HCT116 (cell line): ENCODE measurements at regions not wholly inside any gene's neighbourhood (a gene's known extent, or its start where the extent isn't known, plus 50 kb on each side); places are given as distances from the start of the nearest gene placed in this dataset.

Source experiments
- ATAC-seq: fragments of 200-7000 bp; cut with Tn5 transposase; 2 replicates; pipeline ENCODE4 v1.9.1; 2020; ENCODE audit warnings: mild to moderate bottlenecking, moderate library complexity
- BruUV-seq: library from RNA; stranded (reverse); fragments of 400-500 nt; replicated peaks from 2 replicates; lab custom pipeline; 2021; lab: Mats Ljungman, UMichigan
- CTCF ChIA-PET: fragments of 300-600 bp; sonication (Branson Sonifier 250); formaldehyde crosslinking; loops from one replicate; lab custom pipeline; 2021; ENCODE audit warnings: antibody characterized with exemption; lab: Charles Lee
- POLR2A ChIA-PET: fragments of 300-600, 350-600 bp; sonication (Branson Sonifier 250); formaldehyde crosslinking; loops from one replicate; lab custom pipeline; 2021; ENCODE audit warnings: antibody characterized with exemption; lab: Charles Lee
- RAD21 ChIA-PET, 2 experiments: fragments of 300-600 bp; sonication (Branson Sonifier 250); formaldehyde crosslinking; loops; one replicate each; lab custom pipeline; 2023; ENCODE audit warnings: low total read pairs in 2 of 2; ENCODE audit not compliant: uncharacterized antibody in 2 of 2, unreplicated experiment in 2 of 2, low non-redundant PET in 1 of 2; lab: Charles Lee
- DNase-seq: peaks from one replicate; pipeline ENCODE4 v3.0.0-alpha.2; 2010; ENCODE audit warnings: low read depth, low spot score
- H2AFZ ChIP-seq: fragments of 200-600 bp; shearing (Covaris generic), sonication (generic); 2 replicates; pipeline ENCODE4 v1.6.1; 2017; ENCODE audit warnings: low read depth, mixed run types, mixed read lengths, antibody characterized with exemption, low read length; ENCODE audit not compliant: poor library complexity, severe bottlenecking
- H3K27ac ChIP-seq: 2 replicates; pipeline ENCODE4 v1.5.1; 2012; ENCODE audit warnings: low read depth, low read length
- H3K27me3 ChIP-seq: fragments of 200-600 bp; sonication (generic); 2 replicates; pipeline ENCODE4 v1.6.1; 2016; ENCODE audit warnings: mixed run types, low read length, mixed read lengths; ENCODE audit not compliant: insufficient read depth
- H3K36me3 ChIP-seq, 2 experiments: fragments of 200-500 bp in 1 of 2; fragments of 200-600 bp in 1 of 2; sonication (Bioruptor generic) in 1 of 2; sonication (generic) in 1 of 2; 2 replicates each; pipeline versions ENCODE4 v1.5.1 to v1.6.1; 2014 to 2016; ENCODE audit warnings: low read length in 2 of 2, inconsistent platforms in 1 of 2, mixed read lengths in 1 of 2, mixed run types in 1 of 2; ENCODE audit not compliant: insufficient read depth in 2 of 2, control insufficient read depth in 1 of 2
- H3K4me1 ChIP-seq, 2 experiments: fragments of 200-600 bp in 1 of 2; sonication (generic) in 1 of 2; 2 replicates each; pipeline versions ENCODE4 v1.5.1 to v1.6.1; 2012 to 2017; ENCODE audit warnings: low read length in 2 of 2, inconsistent platforms in 1 of 2, mild to moderate bottlenecking in 1 of 2, mixed read lengths in 1 of 2, mixed run types in 1 of 2, moderate library complexity in 1 of 2; ENCODE audit not compliant: insufficient read depth in 2 of 2, control insufficient read depth in 1 of 2
- H3K4me2 ChIP-seq: fragments of 200-600 bp; sonication (generic); 2 replicates; pipeline ENCODE4 v1.6.1; 2017; ENCODE audit warnings: mixed run types, low read length, mixed read lengths
- H3K4me3 ChIP-seq, 2 experiments: fragments of 200-600 bp in 1 of 2; sonication (generic) in 1 of 2; replicated peaks in 1 of 2; 2 replicates each; pipeline ENCODE4 v1.5.1; 2011 to 2016; ENCODE audit warnings: low read length in 2 of 2, control low read depth in 1 of 2, low read depth in 1 of 2, mild to moderate bottlenecking in 1 of 2, mixed read lengths in 1 of 2, mixed run types in 1 of 2
- H3K79me2 ChIP-seq: fragments of 200-600 bp; sonication (generic); 2 replicates; pipeline ENCODE4 v1.6.1; 2017; ENCODE audit warnings: mild to moderate bottlenecking, mixed run types, low read length, moderate library complexity, mixed read lengths; ENCODE audit not compliant: insufficient read depth
- H3K9ac ChIP-seq: fragments of 200-600 bp; sonication (generic); 2 replicates; pipeline ENCODE4 v1.6.1; 2016; ENCODE audit warnings: low read length, mixed read lengths
- H3K9me2 ChIP-seq: fragments of 200-600 bp; sonication (generic), shearing (Covaris generic); 2 replicates; pipeline ENCODE4 v1.6.1; 2017; ENCODE audit warnings: mixed run types, mild to moderate bottlenecking, moderate library complexity; ENCODE audit not compliant: insufficient read depth
- H3K9me3 ChIP-seq, 2 experiments: fragments of 200-500 bp in 1 of 2; fragments of 200-600 bp in 1 of 2; sonication (Bioruptor generic) in 1 of 2; sonication (generic) in 1 of 2; 2 replicates each; pipeline ENCODE4 v1.6.1; 2014 to 2017; ENCODE audit warnings: low read length in 2 of 2, mixed read lengths in 2 of 2, inconsistent platforms in 1 of 2, low read depth in 1 of 2, mild to moderate bottlenecking in 1 of 2, mixed run types in 1 of 2, moderate library complexity in 1 of 2; ENCODE audit not compliant: control insufficient read depth in 1 of 2, insufficient read depth in 1 of 2
- H4K20me1 ChIP-seq: fragments of 200-600 bp; sonication (generic), shearing (Covaris generic); 2 replicates; pipeline ENCODE4 v1.6.1; 2017; ENCODE audit warnings: mixed run types, mild to moderate bottlenecking, moderate library complexity; ENCODE audit not compliant: insufficient read depth
- CTCF ChIP-seq, 3 experiments: fragments of 200-600 bp in 1 of 3; sonication (generic) in 1 of 3; IDR thresholded peaks in 2 of 3; conservative IDR thresholded peaks in 1 of 3; 2 replicates each; pipeline ENCODE4 v1.5.1; 2012 to 2017; ENCODE audit warnings: low read depth in 2 of 3, low read length in 2 of 3, antibody characterized with exemption in 1 of 3, borderline replicate concordance in 1 of 3, control low read depth in 1 of 3, mild to moderate bottlenecking in 1 of 3, mixed read lengths in 1 of 3, mixed run types in 1 of 3, moderate library complexity in 1 of 3; ENCODE audit not compliant: insufficient read depth in 1 of 3
- EGR1 ChIP-seq: IDR thresholded peaks from 2 replicates; pipeline ENCODE4 v1.6.1; 2012; ENCODE audit warnings: low read depth
- ELF1 ChIP-seq: IDR thresholded peaks from 2 replicates; pipeline ENCODE4 v1.6.1; 2012; ENCODE audit warnings: low read depth, borderline replicate concordance
- EZH2 ChIP-seq: fragments of 200-600 bp; sonication (generic); IDR thresholded peaks from 2 replicates; pipeline ENCODE4 v1.6.1; 2017; ENCODE audit warnings: antibody characterized with exemption, mixed run types
- EZH2phosphoT487 ChIP-seq: fragments of 200-600 bp; IDR thresholded peaks from 2 replicates; pipeline ENCODE4 v1.6.1; 2018; ENCODE audit warnings: antibody characterized with exemption, borderline replicate concordance
- FOSL1 ChIP-seq: IDR thresholded peaks from 2 replicates; pipeline ENCODE4 v1.6.1; 2012; ENCODE audit warnings: low read depth
- MAX ChIP-seq: IDR thresholded peaks from 2 replicates; pipeline ENCODE4 v1.6.1; 2012
- POLR2A ChIP-seq: IDR thresholded peaks from 2 replicates; pipeline ENCODE4 v1.7.0; 2011; ENCODE audit warnings: borderline replicate concordance; ENCODE audit not compliant: insufficient read depth, insufficient read length; ENCODE audit errors: extremely low read depth
- POLR2AphosphoS5 ChIP-seq: IDR thresholded peaks from 2 replicates; pipeline ENCODE4 v1.6.1; 2011; ENCODE audit warnings: mild to moderate bottlenecking, low read depth, low read length, moderate library complexity
- SIN3A ChIP-seq: IDR thresholded peaks from 2 replicates; pipeline ENCODE4 v1.6.1; 2012; ENCODE audit warnings: low read depth
- SP1 ChIP-seq: IDR thresholded peaks from 2 replicates; pipeline ENCODE4 v1.6.1; 2012; ENCODE audit warnings: low read depth
- SRF ChIP-seq: IDR thresholded peaks from 2 replicates; pipeline ENCODE4 v1.6.1; 2012; ENCODE audit warnings: low read depth
- ZFX ChIP-seq: fragments of 450-650 bp; IDR thresholded peaks from 2 replicates; pipeline ENCODE4 v1.6.1; 2017
- ZNF274 ChIP-seq: fragments of 200-500 bp; sonication (Bioruptor generic); IDR thresholded peaks from 2 replicates; pipeline ENCODE4 v1.6.1; 2014; ENCODE audit warnings: mild to moderate bottlenecking, low read depth, low read length, inconsistent platforms
- intact Hi-C: fragments of 100-400 bp; cut with micrococcal nuclease; formaldehyde crosslinking; loops from 2 replicates; pipeline ENCODE4 v1.10.0; 2022
- TF ChIP-seq, protein P1 (sequence below): IDR thresholded peaks from 2 replicates; pipeline ENCODE4 v1.6.1; 2011; ENCODE audit warnings: mild to moderate bottlenecking, low read length, moderate library complexity; ENCODE audit not compliant: insufficient replicate concordance; ENCODE audit errors: extremely low read depth
- TF ChIP-seq, protein P2 (sequence below): IDR thresholded peaks from 2 replicates; pipeline ENCODE4 v1.6.1; 2012; ENCODE audit warnings: low read depth

- TF ChIP-seq SRF (no peak), ZNF274 (no peak), ZFX (no peak), EZH2phosphoT487 (no peak), POLR2A (no peak), SIN3A (no peak), EZH2 (no peak), SP1 (no peak)
- TF ChIP-seq, protein P1, sequence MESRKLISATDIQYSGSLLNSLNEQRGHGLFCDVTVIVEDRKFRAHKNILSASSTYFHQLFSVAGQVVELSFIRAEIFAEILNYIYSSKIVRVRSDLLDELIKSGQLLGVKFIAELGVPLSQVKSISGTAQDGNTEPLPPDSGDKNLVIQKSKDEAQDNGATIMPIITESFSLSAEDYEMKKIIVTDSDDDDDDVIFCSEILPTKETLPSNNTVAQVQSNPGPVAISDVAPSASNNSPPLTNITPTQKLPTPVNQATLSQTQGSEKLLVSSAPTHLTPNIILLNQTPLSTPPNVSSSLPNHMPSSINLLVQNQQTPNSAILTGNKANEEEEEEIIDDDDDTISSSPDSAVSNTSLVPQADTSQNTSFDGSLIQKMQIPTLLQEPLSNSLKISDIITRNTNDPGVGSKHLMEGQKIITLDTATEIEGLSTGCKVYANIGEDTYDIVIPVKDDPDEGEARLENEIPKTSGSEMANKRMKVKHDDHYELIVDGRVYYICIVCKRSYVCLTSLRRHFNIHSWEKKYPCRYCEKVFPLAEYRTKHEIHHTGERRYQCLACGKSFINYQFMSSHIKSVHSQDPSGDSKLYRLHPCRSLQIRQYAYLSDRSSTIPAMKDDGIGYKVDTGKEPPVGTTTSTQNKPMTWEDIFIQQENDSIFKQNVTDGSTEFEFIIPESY: no peak
Measured at GRCh38 chr3:154970797-154971196, 109.3 kb upstream of the MME start (continued).

DNA sequence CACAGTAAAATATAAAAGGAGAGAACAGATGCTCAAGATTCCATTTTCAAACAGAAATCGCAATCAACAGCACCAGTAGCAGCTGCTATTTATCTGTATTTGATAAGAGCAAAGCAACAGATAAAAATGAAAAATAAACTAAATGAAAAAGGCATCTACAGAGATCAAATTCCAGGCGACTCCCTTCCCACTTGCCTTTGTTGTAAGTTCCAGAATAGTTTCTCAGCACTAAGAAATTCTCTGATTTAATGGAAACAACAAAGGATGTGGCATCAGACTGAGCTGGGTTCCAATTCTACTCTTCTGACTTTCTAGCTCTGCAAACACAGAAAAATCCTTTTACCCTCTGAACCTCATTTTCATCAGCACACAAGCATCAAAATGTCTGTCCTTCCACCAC lies 110.8 kb upstream of the MME start:
- RAD21 ChIA-PET: no interaction called here
- no peaks in the 10 kb centered on the region for H3K4me1 ChIP-seq
- no peaks in the 10 kb centered on the region for H3K9me3 ChIP-seq
- BruUV-seq: no TSS peak
- H3K36me3 ChIP-seq: no peaks in the 10 kb centered on the region
- intact Hi-C loops: no loop called here
- no peaks in the 10 kb centered on the region for H4K20me1 ChIP-seq
- no peak overlapping the region for H3K27ac ChIP-seq
- ATAC-seq (no peak), DNase-seq (no peak)
- no peaks in the 10 kb centered on the region for H3K79me2 ChIP-seq
- no peak overlapping the region for H3K9ac ChIP-seq
- H3K4me3 ChIP-seq: no peak overlapping the region
- H3K4me2 ChIP-seq: no peak overlapping the region
- no peaks in the 10 kb centered on the region for H3K27me3 ChIP-seq
- CTCF ChIA-PET: no interaction called here
- no peaks in the 10 kb centered on the region for H3K9me2 ChIP-seq
- POLR2A ChIA-PET: no interaction called here
- no peak overlapping the region for H2AFZ ChIP-seq
- TF ChIP-seq EZH2phosphoT487 (no peak), POLR2AphosphoS5 (no peak), ELF1 (no peak), ZNF274 (no peak), SIN3A (no peak), MAX (no peak), SRF (no peak), ZFX (no peak), FOSL1 (no peak), EZH2 (no peak), CTCF (IDR thresholded peaks at IDR 0.05 in 2 of 3, conservative IDR thresholded peaks at IDR 0.05 in 1 of 3; ENCODE audit: borderline replicate concordance in 1 of 3, insufficient read depth in 1 of 3, low read depth in 2 of 3, low read length in 2 of 3) (no peak), EGR1 (no peak)
- TF ChIP-seq, protein P2, sequence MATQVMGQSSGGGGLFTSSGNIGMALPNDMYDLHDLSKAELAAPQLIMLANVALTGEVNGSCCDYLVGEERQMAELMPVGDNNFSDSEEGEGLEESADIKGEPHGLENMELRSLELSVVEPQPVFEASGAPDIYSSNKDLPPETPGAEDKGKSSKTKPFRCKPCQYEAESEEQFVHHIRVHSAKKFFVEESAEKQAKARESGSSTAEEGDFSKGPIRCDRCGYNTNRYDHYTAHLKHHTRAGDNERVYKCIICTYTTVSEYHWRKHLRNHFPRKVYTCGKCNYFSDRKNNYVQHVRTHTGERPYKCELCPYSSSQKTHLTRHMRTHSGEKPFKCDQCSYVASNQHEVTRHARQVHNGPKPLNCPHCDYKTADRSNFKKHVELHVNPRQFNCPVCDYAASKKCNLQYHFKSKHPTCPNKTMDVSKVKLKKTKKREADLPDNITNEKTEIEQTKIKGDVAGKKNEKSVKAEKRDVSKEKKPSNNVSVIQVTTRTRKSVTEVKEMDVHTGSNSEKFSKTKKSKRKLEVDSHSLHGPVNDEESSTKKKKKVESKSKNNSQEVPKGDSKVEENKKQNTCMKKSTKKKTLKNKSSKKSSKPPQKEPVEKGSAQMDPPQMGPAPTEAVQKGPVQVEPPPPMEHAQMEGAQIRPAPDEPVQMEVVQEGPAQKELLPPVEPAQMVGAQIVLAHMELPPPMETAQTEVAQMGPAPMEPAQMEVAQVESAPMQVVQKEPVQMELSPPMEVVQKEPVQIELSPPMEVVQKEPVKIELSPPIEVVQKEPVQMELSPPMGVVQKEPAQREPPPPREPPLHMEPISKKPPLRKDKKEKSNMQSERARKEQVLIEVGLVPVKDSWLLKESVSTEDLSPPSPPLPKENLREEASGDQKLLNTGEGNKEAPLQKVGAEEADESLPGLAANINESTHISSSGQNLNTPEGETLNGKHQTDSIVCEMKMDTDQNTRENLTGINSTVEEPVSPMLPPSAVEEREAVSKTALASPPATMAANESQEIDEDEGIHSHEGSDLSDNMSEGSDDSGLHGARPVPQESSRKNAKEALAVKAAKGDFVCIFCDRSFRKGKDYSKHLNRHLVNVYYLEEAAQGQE: no peak
- TF ChIP-seq, protein P1: no peak
